Tibial artery (tissue), 4 donors: ENCODE measurements at regions not wholly inside any gene's neighbourhood (a gene's known extent, or its start where the extent isn't known, plus 50 kb on each side); places are given as distances from the start of the nearest gene placed in this dataset.
"Not testable (repeated sequence)": the region's sequence is repeated elsewhere in the genome, so short reads cannot be mapped to it uniquely, and the experiment has no call there.

Experiments
- DNase-seq, 2 donors: peaks; one replicate each; pipeline ENCODE4 v3.0.0-alpha.2; 2019
- H3K27ac ChIP-seq, 2 donors: fragments of 200-600 bp; sonication (generic) in 1 of 2; 1 replicate in 1 of 2; 2 replicates in 1 of 2; pipeline ENCODE4 v1.5.1; 2018 to 2019; ENCODE audit warnings: mild to moderate bottlenecking in 1 of 2
- H3K27me3 ChIP-seq, 2 donors: fragments of 200-600 bp; sonication (generic) in 1 of 2; one replicate each; pipeline versions ENCODE4 v1.5.1 to v1.6.0; 2016 to 2019
- H3K36me3 ChIP-seq, 3 donors: fragments of 200-600 bp; sonication (generic) in 2 of 3; one replicate each; pipeline ENCODE4 v1.5.1; 2016 to 2019; ENCODE audit warnings: mild to moderate bottlenecking in 2 of 3
- H3K4me1 ChIP-seq, 4 donors: fragments of 200-600 bp; sonication (generic) in 2 of 4; 1 replicate in 3 of 4; 2 replicates in 1 of 4; pipeline ENCODE4 v1.5.1; 2016 to 2019
- H3K4me3 ChIP-seq, 2 donors: fragments of 200-600 bp; sonication (generic) in 1 of 2; 1 replicate in 1 of 2; 2 replicates in 1 of 2; pipeline ENCODE4 v1.5.1; 2018 to 2019; ENCODE audit warnings: mild to moderate bottlenecking in 2 of 2
- H3K9me3 ChIP-seq, 3 donors: fragments of 200-600 bp; sonication (generic) in 1 of 3; one replicate each; pipeline ENCODE4 v1.5.1; 2016 to 2019
- CTCF ChIP-seq, 2 experiments: fragments of 200-600 bp in 1 of 2; fragments of 450-650 bp in 1 of 2; IDR thresholded peaks; one replicate each; pipeline ENCODE4 v1.5.1; 2017 to 2019; ENCODE audit warnings: antibody characterized with exemption in 2 of 2, mild to moderate bottlenecking in 1 of 2, moderate library complexity in 1 of 2
- intact Hi-C: fragments of 100-400 bp; cut with DNase I; formaldehyde crosslinking; loops from one replicate; pipeline ENCODE4 v1.15.0; 2023; ENCODE audit warnings: low total_unique reads

DNA sequence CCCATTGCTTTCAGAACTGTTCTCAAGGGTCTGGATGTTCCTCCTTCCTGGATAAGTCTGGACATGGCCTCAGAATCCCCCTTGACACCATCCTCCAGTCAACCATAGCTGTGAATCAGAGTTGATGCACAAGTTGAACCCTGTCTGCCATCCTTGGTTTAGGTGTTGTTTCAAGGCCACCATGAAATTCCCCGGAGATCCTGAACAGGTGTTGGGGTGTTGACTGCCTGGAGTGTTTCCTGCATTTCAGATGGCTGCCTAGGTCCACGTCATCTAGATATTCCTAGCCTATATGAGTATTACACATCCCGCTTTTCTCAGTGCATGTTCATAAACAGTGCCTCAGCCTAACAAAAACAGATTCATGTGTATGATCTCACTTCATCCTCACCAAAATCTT lies 86.7 kb upstream of the PWP1 start:
- DNase-seq: peak in 1 of 2 donors; percentile 11
- Histone ChIP-seq H3K36me3 (no peaks in the 10 kb centered on the region), H3K9me3 (peaks cover 0 to 7% (median 1%) of the 10 kb centered on the region in 3 donors), H3K4me1 (no peaks in the 10 kb centered on the region), H3K27me3 (no peaks in the 10 kb centered on the region), H3K4me3 (no peak overlapping the region), H3K27ac (no peak overlapping the region)
- intact Hi-C loops: no loop called here
- no peak for TF ChIP-seq CTCF (IDR thresholded peaks at IDR 0.05)

DNA sequence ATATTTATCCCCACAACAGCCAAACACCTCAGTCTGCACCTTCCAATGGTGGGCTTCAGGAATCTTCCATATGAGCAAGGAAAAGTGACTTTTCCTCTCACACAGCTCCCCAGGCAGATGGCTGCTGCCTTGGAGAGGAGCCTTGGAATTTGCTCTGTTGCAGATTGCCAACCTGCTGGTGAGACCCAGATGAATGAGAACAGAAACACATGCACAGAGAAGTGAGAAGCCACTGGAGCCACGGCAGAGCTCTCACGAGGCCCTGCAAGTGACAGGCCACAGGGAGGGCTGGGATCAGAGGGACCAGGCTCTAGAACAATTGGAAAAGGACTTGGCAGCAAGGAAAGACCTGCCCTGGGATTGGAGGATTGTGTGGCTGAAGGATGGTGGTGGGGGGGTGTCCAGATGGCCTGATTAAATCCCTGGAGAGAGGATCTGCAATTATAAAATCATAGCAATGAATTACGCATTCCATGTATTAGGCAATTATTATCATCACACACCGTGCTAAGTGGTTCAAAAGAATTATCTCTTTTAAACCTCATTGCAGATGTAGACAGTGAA lies 84.9 kb upstream of the PWP1 start:
- no peak overlapping the region for H3K4me3 ChIP-seq
- no peak for DNase-seq
- H3K9me3 ChIP-seq: no peaks in the 10 kb centered on the region
- intact Hi-C loops: no loop called here
- no peak for TF ChIP-seq CTCF (IDR thresholded peaks at IDR 0.05)
- H3K27me3 ChIP-seq: no peaks in the 10 kb centered on the region
- no peak overlapping the region for H3K27ac ChIP-seq
- H3K36me3 ChIP-seq: no peaks in the 10 kb centered on the region
- no peaks in the 10 kb centered on the region for H3K4me1 ChIP-seq

GRCh38 chr12:107602446-107602845 lies 83.2 kb upstream of the PWP1 start:
- H3K27me3 ChIP-seq: no peaks in the 10 kb centered on the region
- no peaks in the 10 kb centered on the region for H3K9me3 ChIP-seq
- no peak for TF ChIP-seq CTCF (IDR thresholded peaks at IDR 0.05)
- no peak for DNase-seq
- no peak overlapping the region for H3K4me3 ChIP-seq
- intact Hi-C loops: no loop called here
- no peaks in the 10 kb centered on the region for H3K36me3 ChIP-seq
- H3K27ac ChIP-seq: no peak overlapping the region
- no peaks in the 10 kb centered on the region for H3K4me1 ChIP-seq

GRCh38 chr12:107605293-107605692 lies 80.3 kb upstream of the PWP1 start:
- Histone ChIP-seq H3K36me3 (no peaks in the 10 kb centered on the region), H3K27ac (no peak overlapping the region), H3K27me3 (peaks cover 0 to 6% of the 10 kb centered on the region in 2 donors), H3K4me1 (no peaks in the 10 kb centered on the region), H3K9me3 (no peaks in the 10 kb centered on the region), H3K4me3 (no peak overlapping the region)
- DNase-seq: no peak
- no peak for TF ChIP-seq CTCF (IDR thresholded peaks at IDR 0.05)
- intact Hi-C loops: loop anchor here (5.0 kb wide), 1 partner anchor 473 kb away; no protein-coding TSS in a partner anchor

GRCh38 chr12:107607464-107608392 lies 77.9 kb upstream of the PWP1 start:
- TF ChIP-seq CTCF (IDR thresholded peaks at IDR 0.05): peak; percentile 59 to 72

GRCh38 chr12:107608779-107609178 lies 76.8 kb upstream of the PWP1 start:
- not testable (repeated sequence) for H3K4me1 ChIP-seq, H3K4me3 ChIP-seq, H3K36me3 ChIP-seq, H3K27me3 ChIP-seq, DNase-seq, H3K9me3 ChIP-seq, H3K27ac ChIP-seq
- intact Hi-C loops: loop anchor here (5.0 kb wide), 1 partner anchor 476 kb away; no protein-coding TSS in a partner anchor

More at GRCh38 chr12:107607464-107608392, 77.9 kb upstream of the PWP1 start:
- Histone ChIP-seq H3K4me3 (no peak overlapping the region), H3K27ac (no peak overlapping the region), H3K9me3 (no peaks in the 10 kb centered on the region), H3K4me1 (no peaks in the 10 kb centered on the region), H3K36me3 (no peaks in the 10 kb centered on the region), H3K27me3 (peaks cover 0 to 6% of the 10 kb centered on the region in 2 donors)
- intact Hi-C loops: loop anchor here (5.0 kb wide), 1 partner anchor 475 kb away; no protein-coding TSS in a partner anchor
- DNase-seq: peak; percentile 64 to 72
